AG04450 (cell line): ENCODE measurements at regions not wholly inside any gene's neighbourhood (a gene's known extent, or its start where the extent isn't known, plus 50 kb on each side); places are given as distances from the start of the nearest gene placed in this dataset.

Experiments
- CTCF ChIA-PET: fragments of 300-600, 350-600 bp; formaldehyde crosslinking; extraction: SDS; loops from one replicate; lab custom pipeline; 2022; ENCODE audit warnings: antibody characterized with exemption, inconsistent platforms; lab: Charles Lee
- POLR2A ChIA-PET: fragments of 350-600 bp; formaldehyde crosslinking; extraction: SDS; loops from one replicate; lab custom pipeline; 2021; ENCODE audit warnings: antibody characterized with exemption, inconsistent platforms; lab: Yijun Ruan, JAX
- DNase-seq: peaks from one replicate; pipeline ENCODE4 v3.0.0-alpha.2; 2011; ENCODE audit warnings: low read depth, low spot score
- H3K27ac ChIP-seq: one replicate; pipeline ENCODE4 v1.5.1; 2012; ENCODE audit warnings: low read depth, low read length, control low read depth
- H3K27me3 ChIP-seq: one replicate; pipeline ENCODE4 v1.6.0; 2012; ENCODE audit warnings: low read length; ENCODE audit not compliant: control insufficient read depth, insufficient read depth
- H3K4me3 ChIP-seq: 2 replicates; pipeline ENCODE4 v1.5.1; 2011; ENCODE audit warnings: mild to moderate bottlenecking, low read depth, low read length, control low read depth
- H3K9me3 ChIP-seq: 2 replicates; pipeline ENCODE4 v1.5.1; 2012; ENCODE audit warnings: low read length; ENCODE audit not compliant: control insufficient read depth, insufficient read depth
- CTCF ChIP-seq: IDR thresholded peaks from 2 replicates; pipeline ENCODE4 v1.5.1; 2011; ENCODE audit warnings: low read depth, low read length, control low read depth, inconsistent platforms

GRCh38 chr6:111957623-111958315 is 84.5 kb upstream of the FYN start:
- ChIA-PET CTCF (interaction anchor here (0.5 to 1.2 kb wide), 2 partner anchors 31 to 42 kb away, joined by 3 read pairs; no protein-coding TSS in a partner anchor), POLR2A (no interaction called here)
- DNase-seq, result no peak
- TF ChIP-seq CTCF, result no peak
- Histone ChIP-seq H3K27ac (no peak overlapping the region), H3K4me3 (no peak overlapping the region), H3K9me3 (no peaks in the 10 kb centered on the region), H3K27me3 (peaks cover under 1% of the 10 kb centered on the region)

GRCh38 chr6:111958534-111958933 is 85.3 kb upstream of the FYN start:
- no peak for TF ChIP-seq CTCF
- no peaks in the 10 kb centered on the region for H3K9me3 ChIP-seq
- ChIA-PET CTCF (interaction anchor here (1.2 kb wide), 1 partner anchor 41 kb away, joined by 3 read pairs; no protein-coding TSS in a partner anchor), POLR2A (interaction anchor here (1.0 kb wide), 1 partner anchor 236 kb away, joined by 3 read pairs; no protein-coding TSS in a partner anchor)
- no peak overlapping the region for H3K4me3 ChIP-seq
- H3K27ac ChIP-seq, result no peak overlapping the region
- DNase-seq, result no peak
- no peaks in the 10 kb centered on the region for H3K27me3 ChIP-seq

GRCh38 chr6:111959766-111960165 is 86.5 kb upstream of the FYN start:
- ChIA-PET POLR2A (no interaction called here), CTCF (no interaction called here)
- DNase-seq, result no peak
- no peak for TF ChIP-seq CTCF
- no peak overlapping the region for H3K27ac ChIP-seq
- no peaks in the 10 kb centered on the region for H3K9me3 ChIP-seq
- no peak overlapping the region for H3K4me3 ChIP-seq
- H3K27me3 ChIP-seq, result no peaks in the 10 kb centered on the region

- DNase-seq, result no peak
- H3K27ac ChIP-seq, result no peak overlapping the region
- ChIA-PET CTCF (no interaction called here), POLR2A (no interaction called here)
- no peaks in the 10 kb centered on the region for H3K27me3 ChIP-seq
- no peak overlapping the region for H3K4me3 ChIP-seq
- no peak for TF ChIP-seq CTCF
- H3K9me3 ChIP-seq, result no peaks in the 10 kb centered on the region
Observed at GRCh38 chr6:111967131-111967530, 86.8 kb upstream of the CCN6 start.

GRCh38 chr6:111970426-111970825 is 83.5 kb upstream of the CCN6 start:
- Histone ChIP-seq H3K27me3 (no peaks in the 10 kb centered on the region), H3K27ac (no peak overlapping the region), H3K4me3 (no peak overlapping the region), H3K9me3 (no peaks in the 10 kb centered on the region)
- no peak for TF ChIP-seq CTCF
- DNase-seq, result no peak
- ChIA-PET POLR2A (no interaction called here), CTCF (interaction anchor here (0.6 kb wide), 1 partner anchor 158 kb away, joined by 3 read pairs; no protein-coding TSS in a partner anchor)
